SK-N-SH treated with all-trans-retinoic acid at 6 μM for 48 hours (cell line): ENCODE measurements at regions not wholly inside any gene's neighbourhood (a gene's known extent, or its start where the extent isn't known, plus 50 kb on each side); places are given as distances from the start of the nearest gene placed in this dataset.

Experiments
- ARNTL ChIP-seq: fragments of 450-650 bp; formaldehyde crosslinking; IDR thresholded peaks from 2 replicates; pipeline ENCODE4 v1.5.0; 2020; ENCODE audit warnings: low read depth, mild to moderate bottlenecking, moderate library complexity, borderline replicate concordance
- BACH2 ChIP-seq: fragments of 250-450 bp; sonication (Bioruptor Pico); IDR thresholded peaks from 2 replicates; pipeline ENCODE4 v1.9.0; 2021; ENCODE audit warnings: mild to moderate bottlenecking, borderline replicate concordance
- CREB5 ChIP-seq: fragments of 250-450 bp; sonication (Bioruptor Pico); IDR thresholded peaks from 2 replicates; pipeline ENCODE4 v1.5.1; 2020; ENCODE audit warnings: low read depth, mild to moderate bottlenecking, moderate library complexity
- CSRNP3 ChIP-seq: fragments of 250-450 bp; sonication (Bioruptor Pico); IDR thresholded peaks from 2 replicates; pipeline ENCODE4 v1.5.1; 2021; ENCODE audit warnings: mild to moderate bottlenecking, moderate library complexity
- ISL1 ChIP-seq: fragments of 250-450 bp; sonication (Bioruptor Pico); IDR thresholded peaks from 2 replicates; pipeline ENCODE4 v2.1.2; 2022; ENCODE audit warnings: mild to moderate bottlenecking, moderate library complexity
- PPARA ChIP-seq: fragments of 250-450 bp; sonication (Bioruptor Pico); IDR thresholded peaks from 2 replicates; pipeline ENCODE4 v1.5.0; 2020; ENCODE audit warnings: mild to moderate bottlenecking, borderline replicate concordance
- TOX ChIP-seq: fragments of 250-450 bp; sonication (Bioruptor Pico); IDR thresholded peaks from 2 replicates; pipeline ENCODE4 v1.8.0; 2021; ENCODE audit warnings: mild to moderate bottlenecking, moderate library complexity, borderline replicate concordance
- ZC3H10 ChIP-seq: fragments of 250-450 bp; sonication (Bioruptor Pico); IDR thresholded peaks from 2 replicates; pipeline ENCODE4 v1.5.1; 2021; ENCODE audit warnings: mild to moderate bottlenecking, moderate library complexity
- ZFP3 ChIP-seq: fragments of 250-450 bp; sonication (Bioruptor Pico); IDR thresholded peaks from 2 replicates; pipeline ENCODE4 v1.5.0; 2020; ENCODE audit warnings: mild to moderate bottlenecking, moderate library complexity
- ZNF565 ChIP-seq: fragments of 450-650 bp; formaldehyde crosslinking; conservative IDR thresholded peaks from 2 replicates; pipeline ENCODE4 v1.5.0; 2020; ENCODE audit warnings: low read depth, mild to moderate bottlenecking, moderate library complexity
- TF ChIP-seq, protein P1 (sequence below): fragments of 250-450 bp; sonication (Bioruptor Pico); IDR thresholded peaks from 2 replicates; pipeline ENCODE4 v1.8.0; 2020; ENCODE audit warnings: mild to moderate bottlenecking, moderate library complexity, borderline replicate concordance
- TF ChIP-seq, protein P2 (sequence below): fragments of 250-450 bp; sonication (Bioruptor Pico); IDR thresholded peaks from 2 replicates; pipeline ENCODE4 v1.5.0; 2020; ENCODE audit warnings: mild to moderate bottlenecking, moderate library complexity
- TF ChIP-seq, protein P3 (sequence below): fragments of 250-450 bp; sonication (Bioruptor Pico); IDR thresholded peaks from 2 replicates; pipeline ENCODE4 v1.8.0; 2021; ENCODE audit warnings: low read depth, mild to moderate bottlenecking, moderate library complexity, borderline replicate concordance

GRCh38 chr6:81808851-81809570, 56.5 kb upstream of the TENT5A start:
- TF ChIP-seq ZC3H10 (no peak), ARNTL (CRISPR knock-in tag) (no peak), ZFP3 (CRISPR knock-in tag) (no peak), CREB5 (CRISPR knock-in tag) (no peak), PPARA (CRISPR knock-in tag) (no peak), CSRNP3 (CRISPR knock-in tag) (no peak), ISL1 (CRISPR knock-in tag) (0 out of 2 replicates have a peak, but pooled peaks have one; percentile 26), ZNF565 (CRISPR knock-in tag) (no peak), TOX (CRISPR knock-in tag) (no peak), BACH2 (CRISPR knock-in tag) (no peak)
- TF ChIP-seq, protein P1, sequence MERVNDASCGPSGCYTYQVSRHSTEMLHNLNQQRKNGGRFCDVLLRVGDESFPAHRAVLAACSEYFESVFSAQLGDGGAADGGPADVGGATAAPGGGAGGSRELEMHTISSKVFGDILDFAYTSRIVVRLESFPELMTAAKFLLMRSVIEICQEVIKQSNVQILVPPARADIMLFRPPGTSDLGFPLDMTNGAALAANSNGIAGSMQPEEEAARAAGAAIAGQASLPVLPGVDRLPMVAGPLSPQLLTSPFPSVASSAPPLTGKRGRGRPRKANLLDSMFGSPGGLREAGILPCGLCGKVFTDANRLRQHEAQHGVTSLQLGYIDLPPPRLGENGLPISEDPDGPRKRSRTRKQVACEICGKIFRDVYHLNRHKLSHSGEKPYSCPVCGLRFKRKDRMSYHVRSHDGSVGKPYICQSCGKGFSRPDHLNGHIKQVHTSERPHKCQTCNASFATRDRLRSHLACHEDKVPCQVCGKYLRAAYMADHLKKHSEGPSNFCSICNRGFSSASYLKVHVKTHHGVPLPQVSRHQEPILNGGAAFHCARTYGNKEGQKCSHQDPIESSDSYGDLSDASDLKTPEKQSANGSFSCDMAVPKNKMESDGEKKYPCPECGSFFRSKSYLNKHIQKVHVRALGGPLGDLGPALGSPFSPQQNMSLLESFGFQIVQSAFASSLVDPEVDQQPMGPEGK: no peak
- TF ChIP-seq, protein P2, sequence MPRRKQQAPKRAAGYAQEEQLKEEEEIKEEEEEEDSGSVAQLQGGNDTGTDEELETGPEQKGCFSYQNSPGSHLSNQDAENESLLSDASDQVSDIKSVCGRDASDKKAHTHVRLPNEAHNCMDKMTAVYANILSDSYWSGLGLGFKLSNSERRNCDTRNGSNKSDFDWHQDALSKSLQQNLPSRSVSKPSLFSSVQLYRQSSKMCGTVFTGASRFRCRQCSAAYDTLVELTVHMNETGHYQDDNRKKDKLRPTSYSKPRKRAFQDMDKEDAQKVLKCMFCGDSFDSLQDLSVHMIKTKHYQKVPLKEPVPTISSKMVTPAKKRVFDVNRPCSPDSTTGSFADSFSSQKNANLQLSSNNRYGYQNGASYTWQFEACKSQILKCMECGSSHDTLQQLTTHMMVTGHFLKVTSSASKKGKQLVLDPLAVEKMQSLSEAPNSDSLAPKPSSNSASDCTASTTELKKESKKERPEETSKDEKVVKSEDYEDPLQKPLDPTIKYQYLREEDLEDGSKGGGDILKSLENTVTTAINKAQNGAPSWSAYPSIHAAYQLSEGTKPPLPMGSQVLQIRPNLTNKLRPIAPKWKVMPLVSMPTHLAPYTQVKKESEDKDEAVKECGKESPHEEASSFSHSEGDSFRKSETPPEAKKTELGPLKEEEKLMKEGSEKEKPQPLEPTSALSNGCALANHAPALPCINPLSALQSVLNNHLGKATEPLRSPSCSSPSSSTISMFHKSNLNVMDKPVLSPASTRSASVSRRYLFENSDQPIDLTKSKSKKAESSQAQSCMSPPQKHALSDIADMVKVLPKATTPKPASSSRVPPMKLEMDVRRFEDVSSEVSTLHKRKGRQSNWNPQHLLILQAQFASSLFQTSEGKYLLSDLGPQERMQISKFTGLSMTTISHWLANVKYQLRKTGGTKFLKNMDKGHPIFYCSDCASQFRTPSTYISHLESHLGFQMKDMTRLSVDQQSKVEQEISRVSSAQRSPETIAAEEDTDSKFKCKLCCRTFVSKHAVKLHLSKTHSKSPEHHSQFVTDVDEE: no peak
- TF ChIP-seq, protein P3, sequence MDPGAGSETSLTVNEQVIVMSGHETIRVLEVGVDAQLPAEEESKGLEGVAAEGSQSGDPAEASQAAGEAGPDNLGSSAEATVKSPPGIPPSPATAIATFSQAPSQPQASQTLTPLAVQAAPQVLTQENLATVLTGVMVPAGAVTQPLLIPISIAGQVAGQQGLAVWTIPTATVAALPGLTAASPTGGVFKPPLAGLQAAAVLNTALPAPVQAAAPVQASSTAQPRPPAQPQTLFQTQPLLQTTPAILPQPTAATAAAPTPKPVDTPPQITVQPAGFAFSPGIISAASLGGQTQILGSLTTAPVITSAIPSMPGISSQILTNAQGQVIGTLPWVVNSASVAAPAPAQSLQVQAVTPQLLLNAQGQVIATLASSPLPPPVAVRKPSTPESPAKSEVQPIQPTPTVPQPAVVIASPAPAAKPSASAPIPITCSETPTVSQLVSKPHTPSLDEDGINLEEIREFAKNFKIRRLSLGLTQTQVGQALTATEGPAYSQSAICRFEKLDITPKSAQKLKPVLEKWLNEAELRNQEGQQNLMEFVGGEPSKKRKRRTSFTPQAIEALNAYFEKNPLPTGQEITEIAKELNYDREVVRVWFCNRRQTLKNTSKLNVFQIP (CRISPR knock-in tag): no peak
